Fibroblast of lung (primary cell): ENCODE measurements at regions not wholly inside any gene's neighbourhood (a gene's known extent, or its start where the extent isn't known, plus 50 kb on each side); places are given as distances from the start of the nearest gene placed in this dataset.

ENCODE experiments used
- DNase-seq, 2 donors: peaks; one replicate each; pipeline versions ENCODE4 v3.0.0 to v3.0.0-alpha.2; 2010; ENCODE audit warnings: low read depth in 2 of 2
- H2AFZ ChIP-seq: 2 replicates; pipeline ENCODE4 v1.5.1; 2012; ENCODE audit warnings: low read length, control low read depth, inconsistent platforms
- H3K27ac ChIP-seq: 2 replicates; pipeline ENCODE4 v1.5.1; 2011; ENCODE audit warnings: low read length, control low read depth; ENCODE audit not compliant: insufficient read depth
- H3K27me3 ChIP-seq: 2 replicates; pipeline ENCODE4 v1.5.1; 2011; ENCODE audit warnings: mild to moderate bottlenecking, low read length; ENCODE audit not compliant: control insufficient read depth, insufficient read depth
- H3K36me3 ChIP-seq: 2 replicates; pipeline ENCODE4 v1.5.1; 2011; ENCODE audit warnings: low read length; ENCODE audit not compliant: control insufficient read depth, insufficient read depth
- H3K4me1 ChIP-seq: 2 replicates; pipeline ENCODE4 v1.5.1; 2011; ENCODE audit warnings: low read length; ENCODE audit not compliant: control insufficient read depth, insufficient read depth; ENCODE audit errors: extremely low read depth
- H3K4me2 ChIP-seq: 2 replicates; pipeline ENCODE4 v1.5.1; 2011; ENCODE audit warnings: low read length, control low read depth; ENCODE audit not compliant: insufficient read depth; ENCODE audit errors: extremely low read depth
- H3K4me3 ChIP-seq, 4 experiments: fragments of 200-600 bp in 1 of 4; sonication (generic) in 1 of 4; replicated peaks in 1 of 4; 2 replicates each; pipeline ENCODE4 v1.5.1; 2011 to 2016; ENCODE audit warnings: low read length in 4 of 4, low read depth in 3 of 4, mild to moderate bottlenecking in 3 of 4, control low read depth in 2 of 4, inconsistent platforms in 1 of 4, mixed read lengths in 1 of 4; ENCODE audit not compliant: insufficient read depth in 1 of 4; ENCODE audit errors: control extremely low read depth in 1 of 4
- H3K79me2 ChIP-seq: 2 replicates; pipeline ENCODE4 v1.5.1; 2012; ENCODE audit warnings: mild to moderate bottlenecking, low read length, inconsistent platforms; ENCODE audit not compliant: control insufficient read depth, insufficient read depth
- H3K9ac ChIP-seq: 2 replicates; pipeline ENCODE4 v1.5.1; 2011; ENCODE audit warnings: mild to moderate bottlenecking, low read length, control low read depth; ENCODE audit not compliant: insufficient read depth
- H3K9me3 ChIP-seq: 2 replicates; pipeline ENCODE4 v1.5.1; 2012; ENCODE audit warnings: low read depth, low read length; ENCODE audit not compliant: control insufficient read depth, insufficient read depth
- H4K20me1 ChIP-seq: 2 replicates; pipeline ENCODE4 v1.5.1; 2011; ENCODE audit warnings: low read length; ENCODE audit not compliant: control insufficient read depth, insufficient read depth; ENCODE audit errors: extremely low read depth
- EZH2 ChIP-seq: IDR thresholded peaks from 2 replicates; pipeline ENCODE4 v1.5.1; 2012; ENCODE audit warnings: low read length, control low read depth, mild to moderate bottlenecking; ENCODE audit errors: missing control alignments
- TF ChIP-seq, protein P1 (sequence below), 2 donors: IDR thresholded peaks in 1 of 2; conservative IDR thresholded peaks in 1 of 2; 1 replicate in 1 of 2; 2 replicates in 1 of 2; pipeline ENCODE4 v1.5.1; 2011 to 2012; ENCODE audit warnings: low read length in 2 of 2, control low read depth in 1 of 2, inconsistent platforms in 1 of 2, low read depth in 1 of 2, mild to moderate bottlenecking in 1 of 2

DNA sequence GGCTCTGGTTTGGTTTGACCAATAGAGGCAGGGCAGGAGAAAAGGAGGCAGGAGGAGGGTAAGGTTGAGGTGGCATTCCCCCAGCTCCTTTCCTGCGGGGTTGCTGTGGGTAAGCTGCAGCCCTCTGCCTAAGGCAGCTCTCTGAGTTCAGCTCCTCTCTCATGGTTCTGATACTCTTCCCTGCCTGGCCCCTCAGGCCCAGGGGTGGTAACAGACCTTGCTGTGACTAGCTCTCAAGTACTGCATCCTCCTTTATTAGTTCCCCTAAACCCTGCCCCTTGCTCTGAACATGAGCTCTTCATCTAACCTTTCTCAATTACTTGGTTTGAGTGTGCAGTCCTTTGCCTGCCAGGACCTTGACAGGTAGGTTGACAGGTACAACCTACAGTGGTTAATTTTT, 205.5 kb downstream of the SLC4A3 start:
- no peaks in the 10 kb centered on the region for H3K79me2 ChIP-seq

DNA sequence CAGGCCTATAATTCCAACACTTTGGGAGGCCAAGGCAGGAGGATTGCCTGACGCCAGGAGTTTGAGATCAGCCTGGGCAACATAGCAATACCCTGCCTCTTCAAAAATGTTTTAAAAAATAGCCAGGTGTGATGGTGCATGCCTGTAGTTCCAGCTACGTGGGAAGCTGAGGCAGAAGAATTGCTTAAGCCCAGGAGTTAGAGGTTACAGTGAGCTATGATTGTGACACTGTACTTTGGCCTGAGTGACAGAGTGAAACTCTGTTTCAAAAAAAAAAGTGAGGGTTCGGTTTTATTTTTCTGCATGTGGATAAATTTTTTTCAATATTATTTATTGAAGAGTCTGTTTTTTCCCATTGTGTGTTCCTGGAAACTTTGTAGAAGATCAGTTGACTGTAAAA, 208.1 kb downstream of the SLC4A3 start:
- Histone ChIP-seq H3K4me1 (no peaks in the 10 kb centered on the region), H4K20me1 (no peaks in the 10 kb centered on the region), H3K36me3 (no peaks in the 10 kb centered on the region), H3K9ac (no peak overlapping the region), H3K4me2 (no peak overlapping the region), H2AFZ (no peak overlapping the region), H3K27ac (no peak overlapping the region), H3K27me3 (no peaks in the 10 kb centered on the region), H3K9me3 (no peaks in the 10 kb centered on the region), H3K79me2 (no peaks in the 10 kb centered on the region), H3K4me3 (no peak overlapping the region)
- TF ChIP-seq EZH2, result no peak
- TF ChIP-seq, protein P1, sequence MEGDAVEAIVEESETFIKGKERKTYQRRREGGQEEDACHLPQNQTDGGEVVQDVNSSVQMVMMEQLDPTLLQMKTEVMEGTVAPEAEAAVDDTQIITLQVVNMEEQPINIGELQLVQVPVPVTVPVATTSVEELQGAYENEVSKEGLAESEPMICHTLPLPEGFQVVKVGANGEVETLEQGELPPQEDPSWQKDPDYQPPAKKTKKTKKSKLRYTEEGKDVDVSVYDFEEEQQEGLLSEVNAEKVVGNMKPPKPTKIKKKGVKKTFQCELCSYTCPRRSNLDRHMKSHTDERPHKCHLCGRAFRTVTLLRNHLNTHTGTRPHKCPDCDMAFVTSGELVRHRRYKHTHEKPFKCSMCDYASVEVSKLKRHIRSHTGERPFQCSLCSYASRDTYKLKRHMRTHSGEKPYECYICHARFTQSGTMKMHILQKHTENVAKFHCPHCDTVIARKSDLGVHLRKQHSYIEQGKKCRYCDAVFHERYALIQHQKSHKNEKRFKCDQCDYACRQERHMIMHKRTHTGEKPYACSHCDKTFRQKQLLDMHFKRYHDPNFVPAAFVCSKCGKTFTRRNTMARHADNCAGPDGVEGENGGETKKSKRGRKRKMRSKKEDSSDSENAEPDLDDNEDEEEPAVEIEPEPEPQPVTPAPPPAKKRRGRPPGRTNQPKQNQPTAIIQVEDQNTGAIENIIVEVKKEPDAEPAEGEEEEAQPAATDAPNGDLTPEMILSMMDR (conservative IDR thresholded peaks at IDR 0.05 in 1 of 2, IDR thresholded peaks at IDR 0.05 in 1 of 2; ENCODE audit: low read depth in 1 of 2, low read length in 2 of 2), result no peak
- no peak for DNase-seq

More for the DNA sequence above, 205.5 kb downstream of the SLC4A3 start:
- Histone ChIP-seq H3K9ac (no peak overlapping the region), H3K4me3 (no peak overlapping the region), H3K27me3 (no peaks in the 10 kb centered on the region), H2AFZ (no peak overlapping the region), H3K36me3 (no peaks in the 10 kb centered on the region), H3K4me1 (no peaks in the 10 kb centered on the region), H4K20me1 (no peaks in the 10 kb centered on the region), H3K9me3 (no peaks in the 10 kb centered on the region), H3K4me2 (no peak overlapping the region), H3K27ac (no peak overlapping the region)
- TF ChIP-seq, protein P1 (conservative IDR thresholded peaks at IDR 0.05 in 1 of 2, IDR thresholded peaks at IDR 0.05 in 1 of 2; ENCODE audit: low read depth in 1 of 2, low read length in 2 of 2), result no peak
- no peak for TF ChIP-seq EZH2
- DNase-seq, result no peak

DNA sequence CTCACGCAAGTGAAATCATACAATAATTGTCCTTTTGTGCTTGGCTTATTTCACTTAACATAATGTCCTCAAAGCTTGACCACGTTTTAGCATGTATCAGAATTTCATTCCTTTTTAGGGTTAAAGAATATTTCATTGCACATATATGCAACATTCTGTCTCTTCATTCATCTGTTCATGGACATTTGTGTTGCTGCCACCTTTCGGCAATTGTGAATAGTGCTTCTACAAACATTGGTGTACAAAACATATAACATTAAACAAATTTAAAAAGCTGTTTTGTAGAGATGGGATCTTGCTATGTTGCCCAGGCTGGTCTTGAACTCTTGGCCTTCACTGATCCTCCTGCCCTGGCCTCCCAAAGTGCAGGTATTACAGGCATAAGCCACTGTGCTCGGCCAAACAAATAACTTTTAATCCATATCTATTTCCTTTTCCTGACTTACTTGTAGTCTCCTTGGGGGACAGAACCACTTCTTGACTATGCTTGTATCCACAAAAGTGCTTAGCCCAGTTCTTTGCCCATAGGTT, 209.3 kb downstream of the SLC4A3 start:
- Histone ChIP-seq H3K4me3 (no peak overlapping the region), H2AFZ (no peak overlapping the region), H3K9ac (no peak overlapping the region), H3K79me2 (no peaks in the 10 kb centered on the region), H4K20me1 (no peaks in the 10 kb centered on the region), H3K27me3 (no peaks in the 10 kb centered on the region), H3K4me2 (no peak overlapping the region), H3K27ac (no peak overlapping the region), H3K9me3 (no peaks in the 10 kb centered on the region), H3K4me1 (no peaks in the 10 kb centered on the region), H3K36me3 (no peaks in the 10 kb centered on the region)
- TF ChIP-seq EZH2, result no peak
- TF ChIP-seq, protein P1 (conservative IDR thresholded peaks at IDR 0.05 in 1 of 2, IDR thresholded peaks at IDR 0.05 in 1 of 2; ENCODE audit: low read depth in 1 of 2, low read length in 2 of 2), result peak; percentile 15 to 41
- DNase-seq, result peak in 1 of 2 donors; percentile 14
